ENCODE measurements at regions not wholly inside any gene's neighbourhood (a gene's known extent, or its start where the extent isn't known, plus 50 kb on each side); places are given as distances from the start of the nearest gene placed in this dataset.

DNA sequence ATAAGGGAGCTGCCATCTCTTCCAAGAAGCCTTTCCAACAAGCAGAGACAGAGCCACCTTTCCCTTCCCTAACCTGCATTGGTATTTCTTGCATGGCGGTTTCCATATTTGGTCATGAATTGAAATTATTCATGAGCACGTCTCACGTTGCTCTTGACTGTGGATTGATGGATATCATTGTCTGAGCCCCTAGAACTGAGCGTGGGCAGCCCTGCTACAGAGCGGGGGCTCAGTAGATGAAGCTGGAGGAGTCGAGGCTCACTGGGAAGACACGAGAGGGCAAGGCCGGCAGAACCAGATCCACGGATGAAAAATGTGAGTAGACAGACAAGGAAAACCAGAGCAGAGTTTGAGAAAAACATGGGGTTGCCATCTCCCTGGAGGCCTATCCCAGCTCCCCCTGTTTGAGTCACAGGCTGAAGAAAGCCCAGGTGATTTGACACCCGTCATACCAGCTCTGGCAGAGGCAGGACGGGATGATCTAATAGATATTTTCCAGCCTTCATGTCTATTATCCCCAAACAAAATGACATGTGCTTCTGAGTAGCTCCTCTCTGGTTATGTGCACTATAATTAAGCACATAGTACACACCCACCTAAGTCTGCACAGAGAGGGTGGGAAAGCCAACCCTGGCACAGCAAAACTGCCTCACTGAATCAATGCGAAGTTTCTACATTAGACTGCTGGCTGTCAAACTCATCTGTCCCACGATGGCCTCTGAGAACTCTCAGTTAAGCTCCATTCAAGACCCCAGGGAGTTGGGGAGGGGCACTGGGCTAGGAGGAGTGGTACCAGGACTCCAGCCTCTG is 363.5 kb upstream of the KLHL29 start:
- no peaks in the 10 kb centered on the region for H3K27me3 ChIP-seq (ENCODE audit: insufficient read depth, low read length, poor library complexity)
- no peaks in the 10 kb centered on the region for H3K79me1 ChIP-seq (ENCODE audit: low read length)
- peak overlapping the region; percentile 39 for H3K18ac ChIP-seq (ENCODE audit: low read length)
- H3K56ac ChIP-seq (ENCODE audit: low read length) = peak overlapping the region; percentile 56
- H4K8ac ChIP-seq (ENCODE audit: low read depth, low read length) = no peak overlapping the region
- DNase-seq = no peak
- H3K79me2 ChIP-seq (ENCODE audit: control insufficient read depth, insufficient read depth, low read length) = no peaks in the 10 kb centered on the region
- H2BK120ac ChIP-seq (ENCODE audit: low read depth, low read length) = no peak overlapping the region
- no peak overlapping the region for H3K4me2 ChIP-seq (ENCODE audit: low read length)
- no peak overlapping the region for H3K9ac ChIP-seq (ENCODE audit: low read length)
- WGBS (ENCODE audit: extremely low coverage, insufficient coverage, low lambda C conversion rate) = no CpG with 5 or more reads among the region's 13 CpGs
- H2BK15ac ChIP-seq (replicated peaks; ENCODE audit: low read depth) = no peak overlapping the region
- H2BK5ac ChIP-seq (ENCODE audit: low read length) = peak overlapping the region; percentile 13
- no peak overlapping the region for H3K4ac ChIP-seq (ENCODE audit: low read depth, low read length)
- H2AK5ac ChIP-seq (ENCODE audit: low read length) = peak overlapping the region; percentile 54
- no peak overlapping the region for H4K5ac ChIP-seq (ENCODE audit: low read length)
- no peak overlapping the region for H3K27ac ChIP-seq (ENCODE audit: low read depth, low read length)
- H3K4me1 ChIP-seq (ENCODE audit: control insufficient read depth, low read depth, low read length) = peaks cover 13% of the 10 kb centered on the region
- H3K36me3 ChIP-seq (ENCODE audit: control insufficient read depth, insufficient read depth, low read length) = no peaks in the 10 kb centered on the region
- H3K23ac ChIP-seq (ENCODE audit: low read length) = no peak overlapping the region
- H3K4me3 ChIP-seq (ENCODE audit: low read length) = no peak overlapping the region

DNA sequence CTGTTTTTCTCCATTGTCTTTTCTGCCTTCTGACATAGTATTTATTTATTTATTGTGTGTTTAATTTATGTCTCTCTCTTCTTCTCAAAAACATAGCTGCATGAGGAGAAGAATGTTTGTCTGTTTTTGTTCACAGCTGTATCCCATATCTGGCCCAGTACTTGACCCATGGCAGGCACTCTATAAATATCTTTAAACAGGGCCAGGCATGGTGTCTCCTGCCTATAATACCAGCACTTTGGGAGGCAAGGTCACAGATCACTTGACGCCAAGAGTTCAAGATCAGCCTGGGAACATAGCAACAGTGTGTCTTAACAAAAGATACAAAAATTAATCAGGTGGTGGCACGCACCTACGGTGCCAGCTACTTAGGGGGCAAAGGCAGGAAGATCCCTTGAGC is 361.3 kb upstream of the KLHL29 start:
- Histone ChIP-seq H3K79me1 (ENCODE audit: low read length) (no peaks in the 10 kb centered on the region), H3K4ac (ENCODE audit: low read depth, low read length) (no peak overlapping the region), H2BK120ac (ENCODE audit: low read depth, low read length) (no peak overlapping the region), H4K8ac (ENCODE audit: low read depth, low read length) (no peak overlapping the region), H2AK5ac (ENCODE audit: low read length) (no peak overlapping the region), H2BK15ac (replicated peaks; ENCODE audit: low read depth) (no peak overlapping the region), H3K36me3 (ENCODE audit: control insufficient read depth, insufficient read depth, low read length) (no peaks in the 10 kb centered on the region), H3K18ac (ENCODE audit: low read length) (no peak overlapping the region), H3K27ac (ENCODE audit: low read depth, low read length) (no peak overlapping the region), H2BK5ac (ENCODE audit: low read length) (no peak overlapping the region), H3K4me3 (ENCODE audit: low read length) (no peak overlapping the region), H3K4me1 (ENCODE audit: control insufficient read depth, low read depth, low read length) (peaks cover 15% of the 10 kb centered on the region), H3K4me2 (ENCODE audit: low read length) (no peak overlapping the region), H3K23ac (ENCODE audit: low read length) (no peak overlapping the region), H3K27me3 (ENCODE audit: insufficient read depth, low read length, poor library complexity) (no peaks in the 10 kb centered on the region), H3K79me2 (ENCODE audit: control insufficient read depth, insufficient read depth, low read length) (no peaks in the 10 kb centered on the region), H4K5ac (ENCODE audit: low read length) (no peak overlapping the region), H3K9ac (ENCODE audit: low read length) (no peak overlapping the region), H3K56ac (ENCODE audit: low read length) (no peak overlapping the region)
- no CpG with 5 or more reads among the region's 3 CpGs for WGBS (ENCODE audit: extremely low coverage, insufficient coverage, low lambda C conversion rate)
- no peak for DNase-seq

DNA sequence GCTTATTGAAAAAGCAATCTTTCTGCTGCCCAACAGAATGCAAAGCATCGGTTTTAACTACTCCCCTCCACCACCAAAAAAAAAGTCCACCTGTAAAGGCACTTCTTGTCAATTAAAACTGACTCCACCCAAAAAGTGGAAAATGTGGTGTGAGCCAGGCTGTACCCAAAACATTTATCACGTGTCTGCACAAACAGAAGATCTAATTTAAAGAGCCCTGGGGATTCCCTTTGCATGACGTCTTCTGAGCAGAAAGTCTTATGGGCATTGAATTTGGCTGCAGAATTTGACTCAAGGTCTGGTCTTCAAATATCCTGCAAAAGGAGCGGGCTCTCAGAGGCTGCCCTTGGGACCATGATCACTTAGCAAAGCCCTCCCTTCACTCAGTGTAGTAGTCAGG is 358.3 kb upstream of the KLHL29 start:
- Histone ChIP-seq H3K79me2 (ENCODE audit: control insufficient read depth, insufficient read depth, low read length) (no peaks in the 10 kb centered on the region), H3K9ac (ENCODE audit: low read length) (no peak overlapping the region), H2BK120ac (ENCODE audit: low read depth, low read length) (no peak overlapping the region), H3K79me1 (ENCODE audit: low read length) (no peaks in the 10 kb centered on the region), H3K56ac (ENCODE audit: low read length) (no peak overlapping the region), H4K8ac (ENCODE audit: low read depth, low read length) (no peak overlapping the region), H3K4ac (ENCODE audit: low read depth, low read length) (no peak overlapping the region), H3K27me3 (ENCODE audit: insufficient read depth, low read length, poor library complexity) (no peaks in the 10 kb centered on the region), H3K27ac (ENCODE audit: low read depth, low read length) (no peak overlapping the region), H3K23ac (ENCODE audit: low read length) (no peak overlapping the region), H3K4me3 (ENCODE audit: low read length) (no peak overlapping the region), H2BK5ac (ENCODE audit: low read length) (no peak overlapping the region), H3K18ac (ENCODE audit: low read length) (no peak overlapping the region), H4K5ac (ENCODE audit: low read length) (no peak overlapping the region), H2AK5ac (ENCODE audit: low read length) (no peak overlapping the region), H3K4me1 (ENCODE audit: control insufficient read depth, low read depth, low read length) (peaks cover 2% of the 10 kb centered on the region), H2BK15ac (replicated peaks; ENCODE audit: low read depth) (no peak overlapping the region), H3K36me3 (ENCODE audit: control insufficient read depth, insufficient read depth, low read length) (no peaks in the 10 kb centered on the region), H3K4me2 (ENCODE audit: low read length) (no peak overlapping the region)
- WGBS (ENCODE audit: extremely low coverage, insufficient coverage, low lambda C conversion rate) = no CpG with 5 or more reads among the region's 4 CpGs
- DNase-seq = no peak

DNA sequence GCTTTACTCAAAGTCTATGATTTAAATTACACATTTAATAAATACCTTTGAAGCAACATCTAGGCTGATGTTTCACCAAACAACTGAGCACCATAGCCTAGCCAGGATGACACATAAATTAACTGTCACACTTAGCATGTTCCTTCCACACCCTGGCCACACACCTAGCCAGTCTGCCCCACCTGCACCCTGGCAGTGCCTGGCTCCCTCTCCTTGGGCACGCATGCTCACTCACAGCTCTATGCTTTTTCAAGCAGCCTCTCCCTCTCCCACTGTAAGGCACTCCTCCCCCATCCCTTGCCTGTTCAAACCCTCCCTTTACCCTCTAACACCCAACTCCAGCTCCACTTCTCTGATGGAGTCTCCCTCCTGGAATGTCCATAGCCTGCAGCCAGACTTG is 357.6 kb upstream of the KLHL29 start:
- Histone ChIP-seq H2AK5ac (ENCODE audit: low read length) (no peak overlapping the region), H3K4me3 (ENCODE audit: low read length) (no peak overlapping the region), H3K27me3 (ENCODE audit: insufficient read depth, low read length, poor library complexity) (no peaks in the 10 kb centered on the region), H3K79me2 (ENCODE audit: control insufficient read depth, insufficient read depth, low read length) (no peaks in the 10 kb centered on the region), H3K79me1 (ENCODE audit: low read length) (no peaks in the 10 kb centered on the region), H3K27ac (ENCODE audit: low read depth, low read length) (no peak overlapping the region), H3K9ac (ENCODE audit: low read length) (peak overlapping the region; percentile 12), H3K4ac (ENCODE audit: low read depth, low read length) (no peak overlapping the region), H4K5ac (ENCODE audit: low read length) (no peak overlapping the region), H3K56ac (ENCODE audit: low read length) (peak overlapping the region; percentile 42), H2BK120ac (ENCODE audit: low read depth, low read length) (peak overlapping the region; percentile 90), H3K4me1 (ENCODE audit: control insufficient read depth, low read depth, low read length) (peaks cover 2% of the 10 kb centered on the region), H3K4me2 (ENCODE audit: low read length) (no peak overlapping the region), H2BK5ac (ENCODE audit: low read length) (peak overlapping the region; percentile 80), H2BK15ac (replicated peaks; ENCODE audit: low read depth) (no peak overlapping the region), H3K23ac (ENCODE audit: low read length) (no peak overlapping the region), H4K8ac (ENCODE audit: low read depth, low read length) (no peak overlapping the region), H3K36me3 (ENCODE audit: control insufficient read depth, insufficient read depth, low read length) (no peaks in the 10 kb centered on the region), H3K18ac (ENCODE audit: low read length) (no peak overlapping the region)
- DNase-seq = peak; percentile 25
- WGBS (ENCODE audit: extremely low coverage, insufficient coverage, low lambda C conversion rate) = no CpG with 5 or more reads among the region's 1 CpG

DNA sequence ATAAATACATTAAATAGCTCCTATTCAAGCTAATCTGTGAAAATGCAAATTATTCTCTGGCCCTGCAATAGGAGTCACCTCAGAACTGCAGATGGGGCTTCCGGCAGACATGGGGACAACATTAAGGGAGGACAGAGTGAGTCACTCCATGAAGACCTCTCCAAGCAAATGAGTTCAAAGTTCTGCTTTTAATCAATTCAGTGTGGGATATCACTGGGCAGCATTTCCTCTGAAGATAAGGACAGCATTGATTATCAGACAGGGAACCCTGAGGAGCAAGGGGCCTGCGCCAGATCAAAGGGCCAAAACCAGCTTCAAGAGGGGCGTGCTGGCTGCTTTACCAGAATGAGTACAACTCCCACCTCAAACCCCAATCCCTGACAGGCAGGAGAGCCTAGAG is 356.9 kb upstream of the KLHL29 start:
- WGBS (ENCODE audit: extremely low coverage, insufficient coverage, low lambda C conversion rate) = no CpG with 5 or more reads among the region's 3 CpGs
- Histone ChIP-seq H3K4me1 (ENCODE audit: control insufficient read depth, low read depth, low read length) (peaks cover 2% of the 10 kb centered on the region), H3K79me2 (ENCODE audit: control insufficient read depth, insufficient read depth, low read length) (no peaks in the 10 kb centered on the region), H2AK5ac (ENCODE audit: low read length) (no peak overlapping the region), H3K4me2 (ENCODE audit: low read length) (no peak overlapping the region), H3K27me3 (ENCODE audit: insufficient read depth, low read length, poor library complexity) (no peaks in the 10 kb centered on the region), H2BK120ac (ENCODE audit: low read depth, low read length) (no peak overlapping the region), H3K18ac (ENCODE audit: low read length) (no peak overlapping the region), H2BK5ac (ENCODE audit: low read length) (no peak overlapping the region), H3K4ac (ENCODE audit: low read depth, low read length) (no peak overlapping the region), H4K5ac (ENCODE audit: low read length) (no peak overlapping the region), H3K23ac (ENCODE audit: low read length) (no peak overlapping the region), H3K36me3 (ENCODE audit: control insufficient read depth, insufficient read depth, low read length) (no peaks in the 10 kb centered on the region), H2BK15ac (replicated peaks; ENCODE audit: low read depth) (no peak overlapping the region), H4K8ac (ENCODE audit: low read depth, low read length) (no peak overlapping the region), H3K4me3 (ENCODE audit: low read length) (no peak overlapping the region), H3K9ac (ENCODE audit: low read length) (no peak overlapping the region), H3K56ac (ENCODE audit: low read length) (no peak overlapping the region), H3K27ac (ENCODE audit: low read depth, low read length) (no peak overlapping the region), H3K79me1 (ENCODE audit: low read length) (no peaks in the 10 kb centered on the region)
- peak; percentile 93 for DNase-seq

DNA sequence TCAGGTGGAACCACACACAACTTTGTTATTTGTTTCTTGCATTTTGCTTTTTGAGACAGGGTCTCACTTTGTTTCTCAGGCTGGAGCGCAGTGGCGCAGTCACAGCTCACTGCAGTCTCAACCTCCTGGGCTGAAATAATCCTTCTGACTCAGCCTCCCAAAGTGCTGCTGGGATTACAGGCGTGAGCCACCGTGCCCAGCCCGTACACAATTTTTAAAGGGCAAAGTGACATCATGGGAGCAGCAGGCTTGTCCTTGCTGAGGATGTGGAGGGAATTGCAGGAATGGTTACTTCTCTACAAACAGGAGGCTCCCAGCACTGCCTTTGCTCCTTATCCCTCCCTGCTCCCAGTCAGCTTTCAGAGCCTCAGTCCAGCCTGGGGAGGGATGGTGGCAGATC is 355.9 kb upstream of the KLHL29 start:
- H4K5ac ChIP-seq (ENCODE audit: low read length) = no peak overlapping the region
- H2AK5ac ChIP-seq (ENCODE audit: low read length) = no peak overlapping the region
- no peak overlapping the region for H3K23ac ChIP-seq (ENCODE audit: low read length)
- H3K4me2 ChIP-seq (ENCODE audit: low read length) = no peak overlapping the region
- H3K27me3 ChIP-seq (ENCODE audit: insufficient read depth, low read length, poor library complexity) = no peaks in the 10 kb centered on the region
- H3K79me2 ChIP-seq (ENCODE audit: control insufficient read depth, insufficient read depth, low read length) = no peaks in the 10 kb centered on the region
- no peak overlapping the region for H3K4me3 ChIP-seq (ENCODE audit: low read length)
- no peak overlapping the region for H3K18ac ChIP-seq (ENCODE audit: low read length)
- peaks cover 2% of the 10 kb centered on the region for H3K4me1 ChIP-seq (ENCODE audit: control insufficient read depth, low read depth, low read length)
- H3K79me1 ChIP-seq (ENCODE audit: low read length) = no peaks in the 10 kb centered on the region
- peak overlapping the region; percentile 40 for H2BK5ac ChIP-seq (ENCODE audit: low read length)
- no peak overlapping the region for H4K8ac ChIP-seq (ENCODE audit: low read depth, low read length)
- no peak overlapping the region for H3K4ac ChIP-seq (ENCODE audit: low read depth, low read length)
- no peaks in the 10 kb centered on the region for H3K36me3 ChIP-seq (ENCODE audit: control insufficient read depth, insufficient read depth, low read length)
- H3K56ac ChIP-seq (ENCODE audit: low read length) = peak overlapping the region; percentile 57
- no peak overlapping the region for H2BK15ac ChIP-seq (replicated peaks; ENCODE audit: low read depth)
- peak; percentile 24 for DNase-seq
- no CpG with 5 or more reads among the region's 5 CpGs for WGBS (ENCODE audit: extremely low coverage, insufficient coverage, low lambda C conversion rate)
- no peak overlapping the region for H3K9ac ChIP-seq (ENCODE audit: low read length)
- no peak overlapping the region for H2BK120ac ChIP-seq (ENCODE audit: low read depth, low read length)
- no peak overlapping the region for H3K27ac ChIP-seq (ENCODE audit: low read depth, low read length)
